Endothelial cell (in vitro differentiated cells): ENCODE measurements at regions not wholly inside any gene's neighbourhood (a gene's known extent, or its start where the extent isn't known, plus 50 kb on each side); places are given as distances from the start of the nearest gene placed in this dataset.

Experiments
- DNase-seq: peaks from one replicate; pipeline ENCODE4 v3.0.0; 2021; ENCODE audit warnings: low spot score
- H3K27ac Mint-ChIP-seq: one replicate; pipeline ENCODE4 v1.8.0; 2021; ENCODE audit warnings: mixed read lengths, inconsistent platforms; ENCODE audit not compliant: unreplicated experiment
- H3K27me3 Mint-ChIP-seq: one replicate; pipeline ENCODE4 v1.8.0; 2021; ENCODE audit warnings: mild to moderate bottlenecking, moderate library complexity, mixed read lengths, inconsistent platforms; ENCODE audit not compliant: unreplicated experiment
- H3K36me3 Mint-ChIP-seq: one replicate; pipeline ENCODE4 v1.8.0; 2021; ENCODE audit warnings: mild to moderate bottlenecking, low read depth, mixed read lengths, inconsistent platforms; ENCODE audit not compliant: unreplicated experiment
- H3K4me1 Mint-ChIP-seq: one replicate; pipeline ENCODE4 v1.8.0; 2021; ENCODE audit warnings: mild to moderate bottlenecking, mixed read lengths, inconsistent platforms; ENCODE audit not compliant: unreplicated experiment
- H3K4me3 Mint-ChIP-seq: one replicate; pipeline ENCODE4 v1.8.0; 2021; ENCODE audit warnings: mild to moderate bottlenecking, mixed read lengths, inconsistent platforms; ENCODE audit not compliant: unreplicated experiment
- H3K9me3 Mint-ChIP-seq: one replicate; pipeline ENCODE4 v1.8.0; 2021; ENCODE audit warnings: mixed read lengths, inconsistent platforms; ENCODE audit not compliant: unreplicated experiment
- CTCF ChIP-seq: fragments of 200-600 bp; sonication (generic); IDR thresholded peaks from one replicate; pipeline ENCODE4 v1.5.0; 2021; ENCODE audit warnings: antibody characterized with exemption; ENCODE audit not compliant: unreplicated experiment

GRCh38 chr4:66035701-66036100 lies 365.4 kb upstream of the EPHA5 start:
- no peak for DNase-seq
- no peak for TF ChIP-seq CTCF

DNA sequence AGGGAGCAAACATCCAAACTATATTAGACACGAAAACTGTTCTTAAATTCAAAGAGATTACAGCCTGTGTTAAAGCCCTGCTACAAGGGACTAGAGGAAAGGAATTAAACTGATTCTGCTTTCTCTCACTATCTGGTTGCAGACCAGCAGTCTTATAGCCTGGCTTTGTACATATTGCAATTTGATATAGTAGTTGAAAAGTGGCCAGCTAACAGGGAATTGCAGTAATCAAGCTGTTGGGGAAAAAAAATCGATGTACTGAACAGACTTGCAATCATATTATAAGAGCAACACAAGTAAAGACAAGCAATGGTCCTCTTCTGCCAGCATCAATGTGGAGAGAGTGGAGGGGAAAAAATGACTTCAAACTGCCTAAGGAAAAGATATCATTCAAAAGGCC lies 364.4 kb upstream of the EPHA5 start:
- no peak for TF ChIP-seq CTCF
- no peaks in the 10 kb centered on the region for H3K36me3 Mint-ChIP-seq
- H3K9me3 Mint-ChIP-seq: no peaks in the 10 kb centered on the region
- H3K4me3 Mint-ChIP-seq: no peak overlapping the region
- no peaks in the 10 kb centered on the region for H3K27me3 Mint-ChIP-seq
- no peak overlapping the region for H3K27ac Mint-ChIP-seq
- H3K4me1 Mint-ChIP-seq: no peaks in the 10 kb centered on the region
- DNase-seq: no peak

More at GRCh38 chr4:66035701-66036100, 365.4 kb upstream of the EPHA5 start:
- H3K4me1 Mint-ChIP-seq: no peaks in the 10 kb centered on the region
- H3K9me3 Mint-ChIP-seq: no peaks in the 10 kb centered on the region
- no peak overlapping the region for H3K4me3 Mint-ChIP-seq
- H3K36me3 Mint-ChIP-seq: no peaks in the 10 kb centered on the region
- no peak overlapping the region for H3K27ac Mint-ChIP-seq
- H3K27me3 Mint-ChIP-seq: no peaks in the 10 kb centered on the region

DNA sequence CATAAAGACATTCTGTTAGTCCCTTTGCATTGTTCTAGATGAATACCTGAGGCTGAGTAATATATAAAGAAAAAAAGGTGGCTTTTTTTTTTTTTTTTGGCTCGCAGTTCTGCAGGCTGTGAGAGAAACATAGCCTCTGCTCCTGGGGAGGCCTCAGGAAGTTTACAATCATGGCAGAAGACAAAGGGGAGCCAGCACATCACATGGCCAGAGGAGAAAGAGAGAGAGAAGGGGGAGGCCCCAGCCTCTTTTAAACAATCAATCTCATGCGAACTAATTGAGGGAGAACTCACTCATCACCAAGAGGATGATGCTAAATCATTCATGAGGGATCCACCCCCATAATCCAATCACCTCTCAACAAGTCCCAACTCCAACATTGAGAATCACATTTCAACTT lies 364.0 kb upstream of the EPHA5 start:
- DNase-seq: no peak
- no peaks in the 10 kb centered on the region for H3K4me1 Mint-ChIP-seq
- H3K4me3 Mint-ChIP-seq: no peak overlapping the region
- H3K9me3 Mint-ChIP-seq: no peaks in the 10 kb centered on the region
- no peak overlapping the region for H3K27ac Mint-ChIP-seq
- H3K36me3 Mint-ChIP-seq: no peaks in the 10 kb centered on the region
- no peaks in the 10 kb centered on the region for H3K27me3 Mint-ChIP-seq
- TF ChIP-seq CTCF: no peak

DNA sequence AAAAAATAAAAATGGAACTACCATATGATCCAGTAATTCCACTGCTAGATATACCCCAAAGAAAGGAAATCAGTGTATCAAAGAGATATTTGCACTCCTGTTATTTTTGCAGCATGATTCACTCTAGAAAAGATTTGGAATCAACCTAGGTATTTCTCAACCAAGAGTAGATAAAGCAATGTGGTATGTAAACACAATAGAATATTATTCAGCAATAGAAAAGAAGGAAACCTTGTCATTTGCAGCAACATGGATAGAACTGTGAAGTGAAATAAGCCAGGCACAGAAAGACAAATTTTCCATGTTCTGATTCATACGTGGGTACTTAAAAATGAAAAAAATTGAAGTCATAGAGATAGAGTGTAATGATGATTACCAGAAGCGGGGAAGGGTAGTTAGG lies 362.3 kb upstream of the EPHA5 start:
- no peaks in the 10 kb centered on the region for H3K27me3 Mint-ChIP-seq
- no peak overlapping the region for H3K4me3 Mint-ChIP-seq
- no peak for DNase-seq
- H3K9me3 Mint-ChIP-seq: no peaks in the 10 kb centered on the region
- H3K4me1 Mint-ChIP-seq: no peaks in the 10 kb centered on the region
- no peak for TF ChIP-seq CTCF
- no peak overlapping the region for H3K27ac Mint-ChIP-seq
- no peaks in the 10 kb centered on the region for H3K36me3 Mint-ChIP-seq

DNA sequence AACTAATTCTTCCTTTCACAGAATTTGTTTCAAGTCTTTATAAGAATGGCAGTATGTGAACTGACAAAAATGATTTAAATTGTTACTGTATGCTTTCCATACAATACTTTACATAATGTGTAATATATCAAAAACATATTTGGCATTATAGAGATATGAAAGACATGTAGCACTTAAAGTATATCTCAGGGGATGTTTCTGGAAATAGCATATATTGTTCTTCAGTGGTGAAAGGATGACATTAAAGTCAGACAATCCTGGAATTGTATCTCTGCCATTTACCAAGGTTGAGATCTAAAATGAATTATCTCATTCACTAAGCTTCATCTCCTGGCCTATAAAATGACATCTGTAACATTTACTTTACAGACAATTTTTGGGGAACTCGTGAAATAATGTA lies 358.4 kb upstream of the EPHA5 start:
- Mint-ChIP-seq H3K27ac (no peak overlapping the region), H3K4me1 (no peaks in the 10 kb centered on the region), H3K9me3 (no peaks in the 10 kb centered on the region), H3K27me3 (no peaks in the 10 kb centered on the region), H3K4me3 (no peak overlapping the region), H3K36me3 (no peaks in the 10 kb centered on the region)
- TF ChIP-seq CTCF: no peak
- no peak for DNase-seq
